ENCODE measurements at regions not wholly inside any gene's neighbourhood (a gene's known extent, or its start where the extent isn't known, plus 50 kb on each side); places are given as distances from the start of the nearest gene placed in this dataset.

- no peaks in the 10 kb centered on the region for H3K27me3 ChIP-seq (ENCODE audit: control insufficient read depth in 4 of 4, insufficient read depth in 4 of 4, low read length in 3 of 4)
- 55% methylated on average over 1 of the region's 1 CpG for WGBS
- H3K9ac ChIP-seq (ENCODE audit: low read depth in 1 of 2, low read length in 2 of 2): no peak overlapping the region
- no peaks in the 10 kb centered on the region for H3K36me3 ChIP-seq (ENCODE audit: control insufficient read depth in 4 of 4, insufficient read depth in 3 of 4, low read depth in 1 of 4, low read length in 3 of 4)
- no peak for DNase-seq (ENCODE audit: low spot score)
- no peaks in the 10 kb centered on the region for H3K4me1 ChIP-seq (ENCODE audit: control insufficient read depth in 4 of 4, insufficient read depth in 4 of 4, low read length in 3 of 4)
- H3K27ac ChIP-seq (ENCODE audit: low read depth in 1 of 2, low read length in 2 of 2): no peak overlapping the region
- H3K9me3 ChIP-seq (ENCODE audit: control insufficient read depth in 4 of 4, low read length in 3 of 4): no peaks in the 10 kb centered on the region
- TF ChIP-seq FOXA2 (IDR thresholded peaks at IDR 0.05): no peak
- TF ChIP-seq, protein P1, sequence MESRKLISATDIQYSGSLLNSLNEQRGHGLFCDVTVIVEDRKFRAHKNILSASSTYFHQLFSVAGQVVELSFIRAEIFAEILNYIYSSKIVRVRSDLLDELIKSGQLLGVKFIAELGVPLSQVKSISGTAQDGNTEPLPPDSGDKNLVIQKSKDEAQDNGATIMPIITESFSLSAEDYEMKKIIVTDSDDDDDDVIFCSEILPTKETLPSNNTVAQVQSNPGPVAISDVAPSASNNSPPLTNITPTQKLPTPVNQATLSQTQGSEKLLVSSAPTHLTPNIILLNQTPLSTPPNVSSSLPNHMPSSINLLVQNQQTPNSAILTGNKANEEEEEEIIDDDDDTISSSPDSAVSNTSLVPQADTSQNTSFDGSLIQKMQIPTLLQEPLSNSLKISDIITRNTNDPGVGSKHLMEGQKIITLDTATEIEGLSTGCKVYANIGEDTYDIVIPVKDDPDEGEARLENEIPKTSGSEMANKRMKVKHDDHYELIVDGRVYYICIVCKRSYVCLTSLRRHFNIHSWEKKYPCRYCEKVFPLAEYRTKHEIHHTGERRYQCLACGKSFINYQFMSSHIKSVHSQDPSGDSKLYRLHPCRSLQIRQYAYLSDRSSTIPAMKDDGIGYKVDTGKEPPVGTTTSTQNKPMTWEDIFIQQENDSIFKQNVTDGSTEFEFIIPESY (IDR thresholded peaks at IDR 0.05): no peak
- TF ChIP-seq, protein P2, sequence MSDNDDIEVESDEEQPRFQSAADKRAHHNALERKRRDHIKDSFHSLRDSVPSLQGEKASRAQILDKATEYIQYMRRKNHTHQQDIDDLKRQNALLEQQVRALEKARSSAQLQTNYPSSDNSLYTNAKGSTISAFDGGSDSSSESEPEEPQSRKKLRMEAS (IDR thresholded peaks at IDR 0.05): no peak
- TF ChIP-seq, protein P3, sequence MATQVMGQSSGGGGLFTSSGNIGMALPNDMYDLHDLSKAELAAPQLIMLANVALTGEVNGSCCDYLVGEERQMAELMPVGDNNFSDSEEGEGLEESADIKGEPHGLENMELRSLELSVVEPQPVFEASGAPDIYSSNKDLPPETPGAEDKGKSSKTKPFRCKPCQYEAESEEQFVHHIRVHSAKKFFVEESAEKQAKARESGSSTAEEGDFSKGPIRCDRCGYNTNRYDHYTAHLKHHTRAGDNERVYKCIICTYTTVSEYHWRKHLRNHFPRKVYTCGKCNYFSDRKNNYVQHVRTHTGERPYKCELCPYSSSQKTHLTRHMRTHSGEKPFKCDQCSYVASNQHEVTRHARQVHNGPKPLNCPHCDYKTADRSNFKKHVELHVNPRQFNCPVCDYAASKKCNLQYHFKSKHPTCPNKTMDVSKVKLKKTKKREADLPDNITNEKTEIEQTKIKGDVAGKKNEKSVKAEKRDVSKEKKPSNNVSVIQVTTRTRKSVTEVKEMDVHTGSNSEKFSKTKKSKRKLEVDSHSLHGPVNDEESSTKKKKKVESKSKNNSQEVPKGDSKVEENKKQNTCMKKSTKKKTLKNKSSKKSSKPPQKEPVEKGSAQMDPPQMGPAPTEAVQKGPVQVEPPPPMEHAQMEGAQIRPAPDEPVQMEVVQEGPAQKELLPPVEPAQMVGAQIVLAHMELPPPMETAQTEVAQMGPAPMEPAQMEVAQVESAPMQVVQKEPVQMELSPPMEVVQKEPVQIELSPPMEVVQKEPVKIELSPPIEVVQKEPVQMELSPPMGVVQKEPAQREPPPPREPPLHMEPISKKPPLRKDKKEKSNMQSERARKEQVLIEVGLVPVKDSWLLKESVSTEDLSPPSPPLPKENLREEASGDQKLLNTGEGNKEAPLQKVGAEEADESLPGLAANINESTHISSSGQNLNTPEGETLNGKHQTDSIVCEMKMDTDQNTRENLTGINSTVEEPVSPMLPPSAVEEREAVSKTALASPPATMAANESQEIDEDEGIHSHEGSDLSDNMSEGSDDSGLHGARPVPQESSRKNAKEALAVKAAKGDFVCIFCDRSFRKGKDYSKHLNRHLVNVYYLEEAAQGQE (IDR thresholded peaks at IDR 0.05): no peak
- no peak overlapping the region for H3K4me3 ChIP-seq (ENCODE audit: low read depth in 1 of 3, low read length in 3 of 3)
Measured at GRCh38 chr12:58557661-58558060, 362.6 kb downstream of the LRIG3 start.

- H3K9ac ChIP-seq (ENCODE audit: low read depth in 1 of 2, low read length in 2 of 2): no peak overlapping the region
- H3K9me3 ChIP-seq (ENCODE audit: control insufficient read depth in 4 of 4, low read length in 3 of 4): no peaks in the 10 kb centered on the region
- no peaks in the 10 kb centered on the region for H3K36me3 ChIP-seq (ENCODE audit: control insufficient read depth in 4 of 4, insufficient read depth in 3 of 4, low read depth in 1 of 4, low read length in 3 of 4)
- H3K4me1 ChIP-seq (ENCODE audit: control insufficient read depth in 4 of 4, insufficient read depth in 4 of 4, low read length in 3 of 4): no peaks in the 10 kb centered on the region
- H3K27ac ChIP-seq (ENCODE audit: low read depth in 1 of 2, low read length in 2 of 2): no peak overlapping the region
- DNase-seq (ENCODE audit: low spot score): no peak
- H3K27me3 ChIP-seq (ENCODE audit: control insufficient read depth in 4 of 4, insufficient read depth in 4 of 4, low read length in 3 of 4): no peaks in the 10 kb centered on the region
- H3K4me3 ChIP-seq (ENCODE audit: low read depth in 1 of 3, low read length in 3 of 3): no peak overlapping the region
- TF ChIP-seq FOXA1 (IDR thresholded peaks at IDR 0.05) (no peak), EGR1 (IDR thresholded peaks at IDR 0.05; ENCODE audit: low read depth in 2 of 2) (no peak)
- TF ChIP-seq, protein P4, sequence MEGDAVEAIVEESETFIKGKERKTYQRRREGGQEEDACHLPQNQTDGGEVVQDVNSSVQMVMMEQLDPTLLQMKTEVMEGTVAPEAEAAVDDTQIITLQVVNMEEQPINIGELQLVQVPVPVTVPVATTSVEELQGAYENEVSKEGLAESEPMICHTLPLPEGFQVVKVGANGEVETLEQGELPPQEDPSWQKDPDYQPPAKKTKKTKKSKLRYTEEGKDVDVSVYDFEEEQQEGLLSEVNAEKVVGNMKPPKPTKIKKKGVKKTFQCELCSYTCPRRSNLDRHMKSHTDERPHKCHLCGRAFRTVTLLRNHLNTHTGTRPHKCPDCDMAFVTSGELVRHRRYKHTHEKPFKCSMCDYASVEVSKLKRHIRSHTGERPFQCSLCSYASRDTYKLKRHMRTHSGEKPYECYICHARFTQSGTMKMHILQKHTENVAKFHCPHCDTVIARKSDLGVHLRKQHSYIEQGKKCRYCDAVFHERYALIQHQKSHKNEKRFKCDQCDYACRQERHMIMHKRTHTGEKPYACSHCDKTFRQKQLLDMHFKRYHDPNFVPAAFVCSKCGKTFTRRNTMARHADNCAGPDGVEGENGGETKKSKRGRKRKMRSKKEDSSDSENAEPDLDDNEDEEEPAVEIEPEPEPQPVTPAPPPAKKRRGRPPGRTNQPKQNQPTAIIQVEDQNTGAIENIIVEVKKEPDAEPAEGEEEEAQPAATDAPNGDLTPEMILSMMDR (IDR thresholded peaks at IDR 0.05; ENCODE audit: low read depth, low read length, missing input control): no peak
Measured at GRCh38 chr12:58563621-58564020, 356.7 kb downstream of the LRIG3 start.

DNA sequence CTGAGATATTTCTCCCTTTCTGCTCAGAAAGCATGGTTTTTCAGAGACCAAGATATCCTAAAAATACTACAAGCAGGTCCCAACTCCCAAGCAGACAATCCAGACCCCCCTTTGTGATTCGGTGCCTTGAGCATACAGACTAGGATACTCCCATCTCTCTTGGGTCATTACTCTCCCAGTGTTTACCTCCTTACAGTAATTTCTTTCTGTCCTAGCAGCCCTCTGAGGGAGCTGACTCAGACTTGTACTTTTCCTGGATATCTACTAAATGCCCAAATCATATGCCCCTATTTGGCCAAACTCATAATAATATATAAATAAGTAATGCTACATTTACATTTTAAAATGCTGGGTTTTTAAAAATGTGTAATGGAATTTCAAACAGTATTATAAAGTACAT is 355.6 kb downstream of the LRIG3 start:
- DNase-seq (ENCODE audit: low spot score): no peak
- WGBS: 58% methylated on average over 1 of the region's 1 CpG
- no peaks in the 10 kb centered on the region for H3K4me1 ChIP-seq (ENCODE audit: control insufficient read depth in 4 of 4, insufficient read depth in 4 of 4, low read length in 3 of 4)
- TF ChIP-seq HNF4A (conservative IDR thresholded peaks at IDR 0.05) (no peak), ATF3 (IDR thresholded peaks at IDR 0.05) (no peak), YY1 (IDR thresholded peaks at IDR 0.05) (no peak), JUND (IDR thresholded peaks at IDR 0.05) (no peak), RXRA (IDR thresholded peaks at IDR 0.05) (no peak), HNF4G (IDR thresholded peaks at IDR 0.05) (no peak), NR2F2 (IDR thresholded peaks at IDR 0.05) (no peak)
- TF ChIP-seq, protein P4 (IDR thresholded peaks at IDR 0.05; ENCODE audit: low read depth, low read length, missing input control): no peak
- TF ChIP-seq, protein P3 (IDR thresholded peaks at IDR 0.05): no peak

More for the DNA sequence above, 355.6 kb downstream of the LRIG3 start:
- no peaks in the 10 kb centered on the region for H3K27me3 ChIP-seq (ENCODE audit: control insufficient read depth in 4 of 4, insufficient read depth in 4 of 4, low read length in 3 of 4)
- no peaks in the 10 kb centered on the region for H3K9me3 ChIP-seq (ENCODE audit: control insufficient read depth in 4 of 4, low read length in 3 of 4)
- H3K27ac ChIP-seq (ENCODE audit: low read depth in 1 of 2, low read length in 2 of 2): no peak overlapping the region
- H3K9ac ChIP-seq (ENCODE audit: low read depth in 1 of 2, low read length in 2 of 2): no peak overlapping the region
- no peak overlapping the region for H3K4me3 ChIP-seq (ENCODE audit: low read depth in 1 of 3, low read length in 3 of 3)
- no peaks in the 10 kb centered on the region for H3K36me3 ChIP-seq (ENCODE audit: control insufficient read depth in 4 of 4, insufficient read depth in 3 of 4, low read depth in 1 of 4, low read length in 3 of 4)

Measured in liver (tissue), 8 donors.